COR-L47 (cell line): ENCODE measurements at regions not wholly inside any gene's neighbourhood (a gene's known extent, or its start where the extent isn't known, plus 50 kb on each side); places are given as distances from the start of the nearest gene placed in this dataset.

Experiments used
- DNase-seq: peaks from one replicate; lab custom pipeline; 2025; lab: John Stamatoyannopoulos, UW

GRCh38 chr3:156620901-156621300 lies 53.5 kb upstream of the TIPARP start:
- DNase-seq, result no peak

DNA sequence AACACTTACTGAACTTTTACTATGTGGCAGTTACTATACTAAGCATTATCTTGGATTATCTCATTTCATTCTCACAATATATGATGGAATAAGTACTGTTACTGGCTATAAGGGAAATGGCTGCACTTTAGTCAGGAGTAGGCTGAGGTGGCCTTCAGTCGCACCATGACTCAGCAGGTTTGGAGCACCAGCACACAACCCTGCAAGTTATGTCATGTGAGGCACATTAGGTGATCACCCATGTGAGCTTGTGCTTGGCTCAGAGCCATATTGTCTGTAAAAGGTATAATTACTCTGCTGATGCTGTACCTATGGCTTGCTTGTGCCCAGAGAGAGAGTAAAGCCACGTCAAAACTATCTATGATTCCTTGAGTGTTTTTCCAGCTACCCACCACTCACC lies 54.1 kb upstream of the TIPARP start:
- peak; percentile 95 for DNase-seq

DNA sequence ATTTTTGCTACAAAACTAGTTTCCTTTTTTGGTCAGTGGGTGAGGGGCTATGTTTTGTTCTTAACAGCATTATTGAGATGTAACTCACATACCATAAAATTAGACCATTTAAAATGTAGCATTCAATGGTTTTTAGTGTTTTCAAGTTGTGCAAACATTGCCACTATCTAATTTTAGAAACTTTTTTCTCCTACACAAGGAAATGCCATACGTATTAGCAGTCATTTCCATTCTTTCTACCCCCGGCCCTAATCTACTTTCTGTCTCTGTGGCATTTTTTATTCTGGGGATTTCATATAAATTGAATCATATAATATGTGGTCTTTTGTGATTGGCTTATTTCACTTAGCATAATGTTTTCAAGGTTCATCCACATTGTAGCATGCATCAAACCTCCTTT lies 55.0 kb upstream of the TIPARP start:
- DNase-seq, result no peak

GRCh38 chr3:156617781-156618180 lies 56.6 kb upstream of the TIPARP start:
- DNase-seq, result no peak

DNA sequence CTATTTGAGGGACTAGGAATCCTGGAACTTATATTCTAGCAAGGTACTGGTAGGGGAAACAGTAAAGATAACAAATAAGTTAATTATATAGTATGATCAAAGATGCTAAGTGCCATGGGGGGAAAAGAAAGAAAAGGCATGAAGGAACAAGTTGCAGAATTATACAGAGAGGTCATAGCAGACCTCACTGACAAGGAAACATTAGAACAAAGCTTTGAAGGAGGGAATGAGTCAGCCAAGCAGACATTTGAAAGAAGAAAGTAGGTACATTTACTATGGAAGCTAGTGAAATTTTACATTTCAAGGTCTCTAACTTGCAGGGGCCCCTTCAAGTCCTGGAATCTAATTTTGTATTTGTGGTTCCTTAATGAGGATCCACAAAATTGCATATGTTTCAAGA lies 57.2 kb upstream of the TIPARP start:
- DNase-seq, result no peak

- DNase-seq, result no peak
These were observed 58.7 kb upstream of the TIPARP start for GRCh38 chr3:156615592-156616173.

GRCh38 chr3:156614642-156615511 lies 59.5 kb upstream of the TIPARP start:
- DNase-seq, result no peak

- DNase-seq, result no peak
These were observed 58.0 kb upstream of the SSR3 start for GRCh38 chr3:156612903-156613302.

GRCh38 chr3:156611870-156612494 lies 57.1 kb upstream of the SSR3 start:
- no peak for DNase-seq

DNA sequence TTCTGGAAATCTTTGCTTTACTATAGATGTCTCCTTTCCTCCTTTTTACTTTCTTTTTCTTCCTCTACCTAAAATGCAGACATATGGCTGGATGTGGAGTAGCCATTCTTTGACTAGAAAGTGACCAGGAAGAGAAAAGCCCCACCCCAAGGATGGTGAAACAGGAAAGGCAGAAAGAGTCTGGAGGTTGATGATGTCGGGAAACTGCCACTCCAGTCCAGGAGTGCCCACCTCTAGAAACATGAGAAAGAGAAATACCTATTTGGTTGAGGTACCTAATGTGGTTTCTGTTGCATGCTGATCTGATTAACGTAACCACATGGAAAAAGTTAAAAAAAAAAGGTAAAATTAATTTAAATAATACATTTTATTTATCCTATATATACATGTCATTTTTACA lies 55.2 kb upstream of the SSR3 start:
- DNase-seq, result no peak

DNA sequence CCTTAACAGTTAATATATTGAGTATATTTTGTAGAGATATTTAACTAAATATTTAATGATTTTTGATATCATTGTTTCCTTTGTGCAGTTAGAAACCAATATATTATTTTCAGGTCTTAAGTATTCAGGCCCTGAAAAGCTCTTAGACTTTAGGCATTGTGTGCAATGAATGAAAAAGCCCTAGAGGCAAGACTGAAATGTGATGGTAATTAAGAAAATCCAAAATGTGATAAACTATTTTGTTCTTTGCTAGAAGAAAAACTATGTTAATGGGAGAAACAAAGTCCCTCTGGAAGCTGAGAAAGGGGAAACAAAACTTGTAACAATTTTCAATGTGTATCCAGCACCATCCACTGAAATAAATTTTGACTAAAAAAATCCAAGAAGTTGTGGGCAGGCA lies 54.6 kb upstream of the SSR3 start:
- no peak for DNase-seq

- DNase-seq, result no peak
These were observed 53.9 kb upstream of the SSR3 start for GRCh38 chr3:156608601-156609514.

GRCh38 chr3:156606729-156607128 lies 51.8 kb upstream of the SSR3 start:
- DNase-seq, result no peak

- DNase-seq, result no peak
These were observed 51.0 kb upstream of the SSR3 start for GRCh38 chr3:156605686-156606605.

GRCh38 chr3:156604642-156605144 lies 49.8 kb upstream of the SSR3 start:
- DNase-seq, result no peak
